ENCODE measurements at regions not wholly inside any gene's neighbourhood (a gene's known extent, or its start where the extent isn't known, plus 50 kb on each side); places are given as distances from the start of the nearest gene placed in this dataset.

DNA sequence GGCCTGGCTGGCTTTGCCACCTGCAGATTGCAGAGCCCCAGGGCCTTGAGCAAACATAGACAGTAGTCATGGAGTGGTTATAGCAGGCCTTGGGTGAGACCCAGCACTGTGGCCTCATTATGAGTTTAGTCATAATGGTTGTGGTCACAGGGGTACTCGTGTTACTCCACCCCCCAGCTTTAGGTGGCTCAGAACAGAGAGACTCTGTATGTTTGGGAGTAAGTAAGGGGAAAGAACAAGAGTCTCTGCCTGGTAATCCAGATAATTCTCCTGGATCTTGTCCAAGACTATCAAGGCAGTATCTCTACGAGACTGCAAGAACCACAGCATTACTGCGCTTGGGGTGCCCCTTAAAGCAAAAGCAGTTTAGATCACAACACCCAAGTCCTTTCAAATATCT, 62.3 kb upstream of the SCRG1 start:
- TF ChIP-seq, protein P1, sequence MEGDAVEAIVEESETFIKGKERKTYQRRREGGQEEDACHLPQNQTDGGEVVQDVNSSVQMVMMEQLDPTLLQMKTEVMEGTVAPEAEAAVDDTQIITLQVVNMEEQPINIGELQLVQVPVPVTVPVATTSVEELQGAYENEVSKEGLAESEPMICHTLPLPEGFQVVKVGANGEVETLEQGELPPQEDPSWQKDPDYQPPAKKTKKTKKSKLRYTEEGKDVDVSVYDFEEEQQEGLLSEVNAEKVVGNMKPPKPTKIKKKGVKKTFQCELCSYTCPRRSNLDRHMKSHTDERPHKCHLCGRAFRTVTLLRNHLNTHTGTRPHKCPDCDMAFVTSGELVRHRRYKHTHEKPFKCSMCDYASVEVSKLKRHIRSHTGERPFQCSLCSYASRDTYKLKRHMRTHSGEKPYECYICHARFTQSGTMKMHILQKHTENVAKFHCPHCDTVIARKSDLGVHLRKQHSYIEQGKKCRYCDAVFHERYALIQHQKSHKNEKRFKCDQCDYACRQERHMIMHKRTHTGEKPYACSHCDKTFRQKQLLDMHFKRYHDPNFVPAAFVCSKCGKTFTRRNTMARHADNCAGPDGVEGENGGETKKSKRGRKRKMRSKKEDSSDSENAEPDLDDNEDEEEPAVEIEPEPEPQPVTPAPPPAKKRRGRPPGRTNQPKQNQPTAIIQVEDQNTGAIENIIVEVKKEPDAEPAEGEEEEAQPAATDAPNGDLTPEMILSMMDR (IDR thresholded peaks at IDR 0.05), result no peak
- TF ChIP-seq POLR2A (IDR thresholded peaks at IDR 0.05), result no peak
